GM19023 (cell line): ENCODE measurements at regions not wholly inside any gene's neighbourhood (a gene's known extent, or its start where the extent isn't known, plus 50 kb on each side); places are given as distances from the start of the nearest gene placed in this dataset.
"Not testable (repeated sequence)": the region's sequence is repeated elsewhere in the genome, so short reads cannot be mapped to it uniquely, and the experiment has no call there.

Source experiments
- ATAC-seq: cut with Tn5 transposase; IDR thresholded peaks from one replicate; pipeline ENCODE4 v1.9.1; 2021; ENCODE audit warnings: mild to moderate bottlenecking, moderate library complexity; ENCODE audit not compliant: unreplicated experiment

DNA sequence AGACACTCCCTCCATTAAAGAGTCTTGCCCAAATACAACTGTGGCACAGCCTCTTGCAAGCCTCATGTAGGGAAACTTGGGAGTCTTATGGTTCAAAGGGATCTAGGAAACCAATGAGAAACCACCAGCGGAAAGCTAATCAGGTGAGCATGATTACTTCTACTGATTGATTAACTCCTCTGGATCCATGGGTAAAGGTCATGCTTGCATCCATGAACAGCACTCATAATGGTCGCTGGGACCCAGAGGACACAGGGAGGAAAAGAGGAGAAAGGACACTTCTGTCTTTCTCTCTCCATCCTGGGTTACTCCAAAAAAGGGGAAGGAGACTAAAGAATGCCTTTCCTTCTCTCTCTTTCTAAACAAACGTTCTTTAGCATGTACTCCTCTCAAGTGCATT lies 1397.2 kb downstream of the LRFN5 start:
- ATAC-seq, result no peak

DNA sequence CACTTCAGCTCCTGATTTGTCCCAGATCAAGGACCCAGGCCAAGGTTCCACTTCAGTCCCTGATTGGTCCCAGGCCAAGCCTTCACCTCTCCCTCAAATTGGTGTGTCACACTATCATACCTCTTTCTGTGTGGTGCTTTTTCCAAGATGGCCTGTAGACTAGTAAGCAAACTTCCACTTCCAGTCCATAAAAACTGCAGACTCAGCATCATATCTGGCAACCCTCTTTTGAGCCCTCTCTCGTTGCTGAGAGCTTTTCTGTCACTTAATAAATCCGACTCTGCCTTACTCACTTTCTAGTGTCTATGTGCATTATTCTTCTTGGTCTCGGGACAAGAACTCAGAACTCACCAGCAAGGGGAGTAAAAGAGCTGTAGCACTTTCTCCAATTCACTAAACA lies 1395.1 kb downstream of the LRFN5 start:
- ATAC-seq, result no peak

DNA sequence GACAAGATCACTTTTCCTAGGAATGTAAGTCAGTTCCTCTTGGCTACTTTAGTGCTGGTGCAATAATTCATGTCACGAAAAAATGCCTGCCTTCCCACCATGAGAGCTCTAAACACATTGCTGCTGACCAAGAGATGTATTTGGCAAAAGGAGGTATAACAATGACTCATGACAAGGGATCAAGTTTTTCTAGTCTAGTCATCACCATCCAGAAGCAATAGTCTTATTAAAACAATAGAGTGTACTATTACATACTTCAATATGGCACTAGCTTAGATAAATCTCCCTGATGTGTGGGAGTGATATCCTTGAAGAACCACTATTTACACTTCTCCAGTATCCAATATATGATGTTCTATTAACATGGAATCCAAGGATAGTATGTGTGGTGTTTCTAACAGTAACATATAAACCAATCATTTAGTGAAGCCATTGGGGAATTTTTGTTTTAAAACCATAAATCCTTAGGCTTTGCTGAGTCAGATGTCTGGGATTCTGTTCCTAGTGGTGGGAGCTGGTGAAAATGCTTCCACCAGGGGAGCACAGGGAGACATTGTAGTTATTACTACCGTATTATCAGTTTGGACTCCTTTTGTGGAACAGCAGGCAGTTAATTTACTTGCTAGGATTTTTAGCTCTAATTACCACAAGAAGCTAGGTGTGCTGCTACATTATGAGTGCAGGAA lies 1387.5 kb downstream of the LRFN5 start:
- ATAC-seq, result no peak

DNA sequence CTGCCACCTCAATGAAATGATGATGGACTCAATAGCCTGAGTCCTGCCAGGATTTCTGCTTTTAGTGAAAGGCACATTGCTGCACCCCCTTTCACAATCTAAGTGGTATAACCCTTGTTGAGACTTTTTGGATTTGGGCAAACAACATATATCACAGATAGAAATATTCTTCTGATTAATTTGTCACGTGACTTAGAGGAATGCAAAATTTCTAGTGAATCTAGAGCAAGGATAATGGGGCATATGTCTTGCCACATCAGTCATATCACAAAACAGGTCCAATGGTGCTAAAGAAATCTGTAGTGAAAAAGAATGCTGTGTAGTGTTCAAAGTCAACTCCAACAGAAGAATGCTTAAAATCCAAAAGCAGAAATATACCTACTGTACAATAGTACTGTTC lies 1386.3 kb downstream of the LRFN5 start:
- no peak for ATAC-seq

DNA sequence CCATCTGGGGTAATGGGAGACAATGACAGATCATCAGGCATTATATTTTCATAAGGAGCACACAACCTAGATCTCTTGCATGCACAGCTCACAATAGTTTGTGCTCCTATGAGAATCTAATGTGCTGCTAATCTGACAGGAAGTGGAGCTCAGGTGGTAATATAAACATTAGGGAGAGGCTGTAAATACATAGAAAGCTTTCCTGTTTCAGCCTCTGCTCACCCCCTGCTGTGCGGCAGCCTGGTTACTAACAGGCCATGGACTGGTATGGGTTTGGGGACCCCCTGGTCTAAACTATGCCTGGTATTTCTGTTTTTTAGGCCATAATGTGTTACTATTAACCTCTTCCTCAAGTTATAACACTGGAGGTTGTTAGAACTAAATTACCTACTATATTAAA lies 1373.7 kb downstream of the LRFN5 start:
- ATAC-seq, result no peak

DNA sequence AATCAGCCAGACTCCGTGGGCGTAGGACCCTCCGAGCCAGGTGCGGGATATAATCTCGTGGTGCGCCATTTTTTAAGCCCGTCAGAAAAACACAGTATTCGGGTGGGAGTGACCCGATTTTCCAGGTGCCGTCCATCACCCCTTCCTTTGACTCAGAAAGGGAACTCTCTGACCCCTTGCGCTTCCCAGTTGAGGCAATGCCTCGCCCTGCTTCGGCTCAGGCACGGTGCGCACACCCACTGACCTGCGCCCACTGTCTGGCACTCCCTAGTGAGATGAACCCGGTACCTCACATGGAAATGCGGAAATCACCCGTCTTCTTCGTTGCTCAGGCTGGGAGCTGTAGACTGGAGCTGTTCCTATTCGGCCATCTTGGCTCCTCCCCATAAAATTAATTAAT lies 1366.5 kb downstream of the LRFN5 start:
- not testable (repeated sequence) for ATAC-seq

DNA sequence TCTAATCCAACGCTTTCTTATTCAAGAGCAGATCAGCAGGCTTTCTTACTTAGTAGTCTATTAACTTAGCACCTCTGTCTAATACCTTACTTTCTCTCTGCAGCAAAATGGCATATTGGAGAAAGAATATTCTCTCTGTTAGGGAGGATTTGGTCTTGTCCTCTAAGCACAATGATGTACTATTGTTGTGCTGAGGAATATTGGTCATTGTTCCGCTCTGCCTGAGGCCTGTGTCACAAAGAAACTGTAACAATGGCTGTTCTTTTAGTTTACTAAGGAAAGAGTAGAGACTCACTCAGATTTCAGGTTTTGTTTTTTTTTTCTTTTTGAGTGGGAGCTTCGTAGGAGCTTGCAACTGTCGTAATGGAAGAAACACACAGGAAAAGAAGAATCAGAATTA lies 1358.8 kb downstream of the LRFN5 start:
- ATAC-seq, result no peak

DNA sequence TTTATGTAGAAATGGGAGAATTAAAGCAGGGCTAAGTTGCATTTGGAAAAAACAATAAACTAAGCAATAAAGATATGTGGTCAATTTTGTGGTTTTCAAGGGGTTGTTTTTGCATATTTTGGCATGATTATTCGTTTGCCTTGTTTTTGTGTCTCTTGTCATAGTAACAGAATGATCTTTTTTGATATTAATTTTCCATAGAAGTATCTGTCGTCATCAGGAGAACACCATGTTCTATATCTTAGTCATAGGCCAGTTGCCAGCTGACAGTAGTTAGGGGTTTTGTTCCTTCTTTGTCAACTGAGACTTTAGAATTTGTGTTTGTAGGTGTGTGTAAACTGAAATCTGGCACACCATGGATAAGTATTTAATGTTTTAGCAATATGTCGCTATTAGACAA lies 1354.8 kb downstream of the LRFN5 start:
- ATAC-seq, result no peak

DNA sequence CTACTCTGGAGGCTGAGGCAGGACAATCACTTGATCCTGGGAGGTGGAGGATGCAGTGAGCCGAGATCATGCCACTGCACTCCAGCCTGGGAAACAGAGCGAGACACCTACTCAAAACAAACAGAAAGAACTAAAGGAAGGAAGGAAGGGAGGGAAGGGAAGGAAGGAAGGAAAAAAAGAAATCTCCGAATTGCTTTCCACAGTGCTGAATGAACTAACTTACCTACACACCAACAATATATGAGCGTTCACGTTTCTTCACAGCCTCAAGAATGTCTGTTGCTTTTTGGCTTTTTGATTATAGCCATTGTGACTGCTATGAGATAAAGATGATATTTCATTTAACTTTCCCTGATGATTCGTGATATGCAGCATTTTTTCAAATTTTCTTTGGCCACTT lies 1343.7 kb downstream of the LRFN5 start:
- ATAC-seq, result no peak

DNA sequence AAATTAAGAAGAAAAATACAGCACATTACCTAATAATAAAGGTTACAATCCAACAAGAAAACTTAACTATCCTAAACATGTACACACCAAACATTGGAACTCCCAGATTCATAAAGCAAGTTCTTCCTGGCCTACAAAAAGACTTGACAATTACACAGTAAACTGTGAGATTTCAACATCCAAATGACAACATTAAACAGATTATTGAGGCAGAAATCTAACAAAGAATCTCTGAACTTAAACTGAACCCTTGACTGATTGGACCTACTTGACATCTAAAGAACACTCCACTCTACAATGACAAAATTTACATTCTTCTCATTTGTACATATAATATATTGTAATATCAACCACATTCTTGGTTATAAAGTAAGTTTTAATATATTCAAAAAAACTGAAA lies 1341.3 kb downstream of the LRFN5 start:
- ATAC-seq, result no peak

DNA sequence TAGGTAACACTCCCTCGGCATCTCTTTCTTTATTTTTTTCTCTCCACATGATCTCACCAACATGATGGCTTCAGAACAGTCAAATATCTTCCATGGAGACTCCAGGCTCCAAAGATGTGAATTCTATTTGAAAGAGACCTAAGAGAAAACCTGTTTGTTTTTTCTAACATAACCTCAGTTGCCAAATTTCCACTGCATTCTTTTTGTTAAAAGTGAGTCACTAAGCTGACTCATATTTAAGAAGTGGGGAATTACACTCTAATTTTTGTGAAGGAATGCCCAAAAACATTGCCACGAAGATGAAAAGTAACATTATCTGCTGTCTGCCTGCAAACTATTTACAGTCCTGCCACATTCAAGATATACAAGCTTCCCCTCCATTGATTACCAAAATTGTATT lies 1337.6 kb downstream of the LRFN5 start:
- ATAC-seq, result no peak

DNA sequence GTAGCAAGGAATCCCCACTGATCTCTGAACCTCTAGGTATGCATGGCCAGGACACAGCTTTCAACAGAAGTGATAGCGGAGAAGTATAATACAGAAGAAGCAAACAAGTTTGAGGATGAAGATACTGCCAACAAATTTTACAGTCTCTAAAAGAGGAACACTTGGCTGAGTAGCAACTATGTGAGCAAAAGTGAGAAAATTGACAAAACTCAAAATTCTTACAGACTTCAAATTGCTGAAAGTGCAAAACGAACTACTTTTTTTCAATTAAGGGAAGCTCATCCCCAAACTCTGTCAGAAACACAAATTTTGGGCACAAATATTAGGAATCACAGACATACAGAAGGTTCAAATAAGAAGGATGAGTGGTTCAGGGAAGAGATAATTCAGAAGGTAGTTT lies 1324.6 kb downstream of the LRFN5 start:
- no peak for ATAC-seq

DNA sequence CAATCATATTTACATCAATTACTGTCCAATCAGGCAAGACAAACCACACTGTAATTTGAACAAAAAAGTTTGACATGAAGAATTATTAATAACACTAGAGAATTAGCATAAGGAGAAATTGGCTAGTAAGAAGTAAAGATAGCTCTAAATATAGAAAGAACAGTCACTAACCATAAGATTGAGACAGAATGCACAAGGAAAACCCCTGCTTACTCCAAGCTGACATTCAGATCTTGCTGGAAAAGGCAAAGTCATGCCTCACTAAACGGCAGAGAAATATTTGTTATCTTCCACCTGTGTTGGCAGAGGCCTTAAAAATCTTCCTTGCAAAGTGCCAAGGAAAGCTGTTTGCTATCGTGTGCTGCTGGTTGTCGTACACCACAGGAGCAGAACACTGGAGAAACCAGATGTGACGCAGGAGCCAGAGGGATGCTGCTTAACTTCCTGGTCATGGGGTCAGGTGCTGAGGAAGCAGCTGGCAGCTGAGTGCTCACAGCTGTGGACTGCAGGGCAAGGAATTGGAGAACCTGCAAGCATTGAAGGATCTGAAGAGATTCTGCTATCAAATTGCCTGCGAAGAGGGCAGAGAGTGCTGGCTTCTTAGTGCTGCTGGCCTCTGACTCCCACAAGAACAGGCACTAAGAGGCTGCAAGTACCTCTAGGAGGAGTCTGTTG lies 1323.3 kb downstream of the LRFN5 start:
- ATAC-seq, result no peak

DNA sequence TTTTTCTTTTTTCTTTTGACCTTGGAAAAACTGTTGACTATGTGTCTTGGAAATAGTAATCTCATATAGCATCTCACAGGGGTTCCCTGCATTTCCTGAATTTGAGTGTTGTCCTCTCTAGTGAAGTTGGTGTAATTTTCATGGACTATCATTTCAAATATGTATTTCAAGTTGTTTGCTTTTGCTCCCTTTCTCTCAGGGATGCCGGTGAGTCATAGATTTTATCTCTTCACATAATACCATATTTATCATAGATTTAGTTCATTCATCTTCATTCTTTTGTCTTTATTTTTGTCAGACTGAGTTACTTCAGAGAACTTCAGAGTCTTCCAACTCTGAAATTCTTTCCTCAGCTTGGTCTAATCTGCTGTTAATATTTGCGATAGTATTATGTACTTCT lies 1320.6 kb downstream of the LRFN5 start:
- no peak for ATAC-seq

DNA sequence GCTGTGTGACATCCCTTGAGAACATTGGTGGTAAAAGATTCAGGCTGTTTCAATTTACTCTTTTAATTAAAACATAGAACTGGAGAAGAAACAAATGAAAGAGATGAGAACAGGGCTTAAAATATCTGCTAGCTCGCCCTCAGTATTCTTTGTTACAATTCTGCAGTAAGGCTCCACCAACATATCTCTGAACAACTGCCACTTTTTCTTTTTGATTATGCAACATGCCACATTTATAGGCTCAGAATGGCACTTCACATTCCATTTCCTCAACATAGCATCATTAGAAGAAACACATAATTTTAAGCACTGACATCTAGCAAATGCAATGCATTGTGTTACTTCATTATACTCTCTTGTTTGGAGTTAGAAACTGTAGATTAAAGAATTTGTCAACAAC lies 1315.2 kb downstream of the LRFN5 start:
- ATAC-seq, result no peak

DNA sequence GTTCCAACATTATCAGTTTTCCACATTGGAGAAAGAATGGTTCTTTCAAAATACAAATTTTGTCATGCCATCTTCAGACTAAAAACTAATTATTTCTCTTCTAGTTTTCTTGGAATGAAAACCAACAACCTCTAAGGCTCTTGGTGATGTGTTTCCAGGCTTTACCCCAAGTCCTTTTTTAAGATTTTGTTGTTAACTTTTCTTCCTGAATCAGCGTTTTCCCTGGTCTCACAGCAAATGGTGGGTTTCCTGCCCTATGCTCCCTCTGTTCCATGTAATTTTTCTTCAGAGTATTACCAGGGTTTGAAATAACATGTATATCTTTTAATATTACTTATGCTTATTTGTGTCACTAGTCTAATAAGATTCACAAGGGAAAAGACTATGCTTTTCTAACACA lies 1311.9 kb downstream of the LRFN5 start:
- no peak for ATAC-seq

DNA sequence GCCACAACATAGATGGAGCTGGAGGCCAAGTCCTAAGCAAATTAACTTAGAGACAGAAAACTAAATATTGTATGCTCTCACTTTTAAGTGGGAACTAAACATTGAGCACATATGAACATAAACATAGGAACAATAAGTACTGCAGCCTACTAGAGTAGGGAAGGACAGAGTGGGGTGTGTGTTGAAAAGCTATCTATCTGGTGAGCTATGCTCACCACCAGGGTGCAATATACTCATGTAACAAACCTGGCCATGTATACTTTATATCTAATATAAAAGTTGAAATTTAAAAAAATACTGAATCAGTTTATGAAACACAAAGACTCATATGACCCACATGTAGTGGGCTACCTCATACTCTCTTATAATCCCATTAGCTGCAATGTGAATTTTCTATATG lies 1305.0 kb downstream of the LRFN5 start:
- ATAC-seq, result no peak

DNA sequence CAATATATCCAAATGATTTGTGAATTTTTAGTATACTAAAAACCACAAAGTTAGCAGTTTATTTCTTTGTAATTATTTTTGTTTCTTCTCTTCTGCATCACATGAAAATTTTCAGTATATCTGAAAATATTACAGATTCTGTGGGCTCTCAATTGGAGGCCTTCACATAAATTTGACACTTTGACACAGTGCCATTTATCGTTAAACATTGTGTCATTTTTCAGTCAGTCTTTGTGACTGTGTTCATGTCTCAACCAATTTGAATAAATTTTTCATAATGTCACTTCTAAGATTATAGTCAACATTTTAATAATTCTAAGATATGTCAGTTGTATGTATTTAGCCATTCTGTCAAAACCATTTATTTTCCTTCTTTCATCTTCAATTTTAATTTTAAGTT lies 1303.0 kb downstream of the LRFN5 start:
- no peak for ATAC-seq

DNA sequence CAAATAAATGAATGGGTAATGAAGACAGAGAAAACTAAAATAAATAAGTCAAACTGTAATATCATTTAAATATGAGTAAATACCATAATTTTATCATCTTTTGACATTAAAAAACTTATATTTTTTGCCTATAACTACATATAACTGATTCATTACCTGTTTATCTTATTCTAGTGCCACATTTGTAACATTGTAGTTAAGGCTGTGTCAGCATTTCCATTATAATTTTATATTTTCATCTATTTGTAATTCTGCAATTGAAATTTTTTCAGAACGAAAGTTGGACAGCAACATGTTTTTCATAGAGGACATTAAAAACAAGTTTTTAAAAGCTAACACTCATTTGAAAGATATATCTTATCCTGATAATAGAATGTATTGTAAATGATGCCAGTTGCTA lies 1286.5 kb downstream of the LRFN5 start:
- no peak for ATAC-seq

DNA sequence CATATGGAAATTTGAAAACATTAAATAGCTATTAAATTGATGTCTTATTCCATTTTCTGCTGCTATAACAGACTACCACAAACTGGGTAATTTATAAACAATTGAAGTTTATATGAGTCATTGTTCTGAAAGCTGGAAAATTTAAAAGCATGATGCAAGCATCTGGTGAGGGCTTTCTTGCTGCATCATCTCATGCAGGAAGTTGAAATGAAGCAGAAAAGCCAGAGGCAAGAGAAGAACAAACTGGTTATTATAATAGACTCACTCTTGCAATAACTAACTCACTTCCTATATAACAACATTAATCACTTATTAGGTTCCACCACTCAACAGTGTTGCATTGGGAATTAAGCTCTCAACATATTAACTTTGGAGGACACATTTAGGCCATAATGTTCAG lies 1277.4 kb downstream of the LRFN5 start:
- ATAC-seq, result no peak

DNA sequence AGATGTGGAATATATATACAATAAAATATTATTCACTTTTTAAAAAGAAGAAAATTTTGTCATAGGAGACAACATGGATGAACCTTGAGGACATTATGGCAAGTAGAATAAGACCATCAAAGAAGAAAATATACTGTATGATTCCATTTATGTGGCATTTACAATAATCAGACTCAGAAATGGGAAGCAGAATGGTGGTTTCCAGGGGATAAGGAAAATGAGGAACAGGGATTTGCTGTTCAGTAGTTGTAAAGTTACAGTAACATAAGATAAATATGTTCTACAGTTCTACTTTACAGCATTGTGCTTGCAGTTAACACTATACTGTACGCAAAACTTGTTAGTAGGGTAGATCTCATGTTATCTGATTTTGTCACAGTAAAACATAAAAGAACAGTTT lies 1271.0 kb downstream of the LRFN5 start:
- no peak for ATAC-seq

DNA sequence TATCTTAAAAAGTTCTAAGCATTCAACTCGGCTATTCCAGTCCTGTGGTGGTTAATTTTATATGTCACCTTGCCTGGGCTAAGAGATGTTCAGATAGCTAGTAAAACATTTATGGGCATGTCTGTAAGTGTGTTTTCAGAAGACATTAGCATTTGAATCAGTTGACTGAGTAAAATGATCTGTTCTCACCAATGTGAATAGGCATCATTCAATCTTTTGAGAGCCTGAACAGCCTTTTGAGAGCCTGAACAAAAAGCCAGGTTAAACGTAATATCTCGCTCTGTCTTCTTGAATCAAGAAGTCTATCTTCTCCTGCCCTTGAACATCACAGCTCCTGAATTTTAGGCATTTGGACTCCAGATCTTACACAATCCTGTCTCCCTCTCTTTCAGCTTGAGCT lies 1266.1 kb downstream of the LRFN5 start:
- ATAC-seq, result no peak

DNA sequence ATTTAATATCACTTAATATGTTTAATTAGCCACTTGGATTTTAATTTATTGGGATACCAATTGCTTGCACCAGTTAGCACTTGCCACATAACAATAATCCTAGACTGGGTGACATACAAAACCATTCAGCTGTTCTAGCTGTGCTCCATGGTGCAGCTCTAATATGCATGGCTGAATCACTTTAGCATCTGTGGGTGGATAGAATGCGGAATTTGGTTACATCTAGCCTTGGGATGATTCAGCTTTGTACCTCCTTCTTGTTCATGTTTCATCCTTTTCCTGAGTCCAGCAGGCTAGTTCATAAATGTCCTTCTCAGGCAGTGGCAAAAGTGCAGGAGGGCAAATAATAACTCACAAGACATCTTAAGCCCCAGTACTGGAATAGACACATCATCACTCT lies 1263.0 kb downstream of the LRFN5 start:
- ATAC-seq, result no peak
